Upper lobe of left lung (tissue), 6 donors: ENCODE measurements at regions not wholly inside any gene's neighbourhood (a gene's known extent, or its start where the extent isn't known, plus 50 kb on each side); places are given as distances from the start of the nearest gene placed in this dataset.

ENCODE experiments used
- ATAC-seq, 2 donors: fragments of 200-7000 bp; cut with Tn5 transposase; one replicate each; pipeline ENCODE4 v1.9.1; 2022; ENCODE audit warnings: mild to moderate bottlenecking in 2 of 2, moderate library complexity in 2 of 2; ENCODE audit not compliant: low FRiP score in 2 of 2
- DNase-seq, 2 donors: peaks; one replicate each; pipeline ENCODE4 v3.0.0-alpha.2; 2019 to 2020
- H3K27ac ChIP-seq, 4 donors: fragments of 200-600 bp; sonication (generic); one replicate each; pipeline ENCODE4 v1.5.1; 2016 to 2019
- H3K27me3 ChIP-seq, 4 donors: fragments of 200-600 bp; sonication (generic); one replicate each; pipeline ENCODE4 v1.5.1; 2017 to 2019
- H3K36me3 ChIP-seq, 4 donors: fragments of 200-600 bp; sonication (generic); one replicate each; pipeline ENCODE4 v1.5.1; 2016 to 2019
- H3K4me1 ChIP-seq, 4 donors: fragments of 200-600 bp; sonication (generic); one replicate each; pipeline ENCODE4 v1.5.1; 2018 to 2019
- H3K4me3 ChIP-seq, 4 donors: fragments of 200-600 bp; sonication (generic); one replicate each; pipeline ENCODE4 v1.5.1; 2017 to 2019; ENCODE audit warnings: mild to moderate bottlenecking in 2 of 4, moderate library complexity in 1 of 4
- H3K9me3 ChIP-seq, 4 donors: fragments of 200-600 bp; sonication (generic); one replicate each; pipeline ENCODE4 v1.5.1; 2018 to 2019
- CTCF ChIP-seq, 6 experiments: fragments of 450-650 bp in 4 of 6; fragments of 200-600 bp in 2 of 6; sonication (generic) in 2 of 6; IDR thresholded peaks; one replicate each; pipeline ENCODE4 v1.5.1; 2016 to 2019; ENCODE audit warnings: antibody characterized with exemption in 6 of 6
- EP300 ChIP-seq, 4 donors: sonication (generic); formaldehyde crosslinking; IDR thresholded peaks; one replicate each; pipeline ENCODE4 v1.5.1; 2017; ENCODE audit warnings: antibody characterized with exemption in 4 of 4, control low read depth in 2 of 4
- POLR2A ChIP-seq, 4 donors: fragments of 450-650 bp; IDR thresholded peaks; one replicate each; pipeline ENCODE4 v1.5.1; 2016 to 2017; ENCODE audit warnings: antibody characterized with exemption in 4 of 4, mild to moderate bottlenecking in 2 of 4
- POLR2AphosphoS5 ChIP-seq, 2 donors: sonication (generic); formaldehyde crosslinking; IDR thresholded peaks; one replicate each; pipeline ENCODE4 v1.5.1; 2017; ENCODE audit warnings: antibody characterized with exemption in 2 of 2
- WGBS, 2 donors: methylation state at CpG; one replicate each; pipeline ENCODE4 v1.1.5; 2017 to 2018; 5-methylcytosine and 5-hydroxymethylcytosine counted together
- donor health status: DM: no; HTN: no; CAD: no; lungs with moderate emphysema.
- donor health status: DM: no; HTN: yes; CAD: no; lungs with severe emphysema.

GRCh38 chr4:24456431-24456830 is 127.9 kb downstream of the DHX15 start:
- Histone ChIP-seq H3K4me3 (no peak overlapping the region), H3K27ac (no peak overlapping the region), H3K36me3 (no peaks in the 10 kb centered on the region), H3K27me3 (no peaks in the 10 kb centered on the region), H3K9me3 (no peaks in the 10 kb centered on the region), H3K4me1 (no peaks in the 10 kb centered on the region)
- WGBS, 2 donors, result 80 to 91% methylated on average over 2 of the region's 2 CpGs
- ATAC-seq (no peak), DNase-seq (no peak)
- TF ChIP-seq POLR2AphosphoS5 (IDR thresholded peaks at IDR 0.05) (no peak), EP300 (IDR thresholded peaks at IDR 0.05) (no peak), CTCF (IDR thresholded peaks at IDR 0.05) (no peak), POLR2A (IDR thresholded peaks at IDR 0.05) (no peak)

- no peak for ATAC-seq
- WGBS, 2 donors, result 69 to 75% methylated on average over 2 of the region's 2 CpGs
- DNase-seq, result no peak
- no peak overlapping the region for H3K27ac ChIP-seq
- no peaks in the 10 kb centered on the region for H3K36me3 ChIP-seq
- no peaks in the 10 kb centered on the region for H3K9me3 ChIP-seq
- H3K4me1 ChIP-seq, result no peaks in the 10 kb centered on the region
- H3K4me3 ChIP-seq, result no peak overlapping the region
- no peak for TF ChIP-seq POLR2AphosphoS5 (IDR thresholded peaks at IDR 0.05)
- no peak for TF ChIP-seq POLR2A (IDR thresholded peaks at IDR 0.05)
- TF ChIP-seq EP300 (IDR thresholded peaks at IDR 0.05), result no peak
- no peak for TF ChIP-seq CTCF (IDR thresholded peaks at IDR 0.05)
- H3K27me3 ChIP-seq, result no peaks in the 10 kb centered on the region
These were observed 130.4 kb downstream of the DHX15 start for GRCh38 chr4:24453951-24454350.

DNA sequence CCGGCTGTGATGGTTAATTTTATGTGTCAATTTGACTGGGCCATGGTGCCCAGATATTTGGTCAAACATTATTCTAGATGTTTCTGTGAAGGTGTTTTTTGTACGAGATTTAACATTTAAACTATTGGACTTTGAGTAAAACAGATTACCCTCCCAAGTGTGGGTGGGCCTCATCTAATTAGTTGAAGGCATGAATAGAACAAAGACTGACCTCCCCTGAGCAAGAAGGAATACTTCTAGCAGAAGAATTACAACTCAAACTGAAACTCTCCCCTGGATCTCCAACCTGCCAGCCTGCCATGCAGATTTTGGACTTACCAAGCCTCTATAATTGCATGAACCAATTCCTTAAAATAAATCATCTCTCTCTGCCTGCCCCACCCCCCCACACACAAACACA is 132.5 kb downstream of the DHX15 start:
- Histone ChIP-seq H3K27me3 (no peaks in the 10 kb centered on the region), H3K4me1 (no peaks in the 10 kb centered on the region), H3K4me3 (no peak overlapping the region), H3K9me3 (no peaks in the 10 kb centered on the region), H3K27ac (no peak overlapping the region), H3K36me3 (no peaks in the 10 kb centered on the region)
- DNase-seq, result no peak
- 85% methylated on average over 2 of the region's 2 CpGs for WGBS, 2 donors
- TF ChIP-seq POLR2AphosphoS5 (IDR thresholded peaks at IDR 0.05), result no peak
- TF ChIP-seq POLR2A (IDR thresholded peaks at IDR 0.05), result no peak
- no peak for TF ChIP-seq CTCF (IDR thresholded peaks at IDR 0.05)
- no peak for TF ChIP-seq EP300 (IDR thresholded peaks at IDR 0.05)
- ATAC-seq, result no peak

DNA sequence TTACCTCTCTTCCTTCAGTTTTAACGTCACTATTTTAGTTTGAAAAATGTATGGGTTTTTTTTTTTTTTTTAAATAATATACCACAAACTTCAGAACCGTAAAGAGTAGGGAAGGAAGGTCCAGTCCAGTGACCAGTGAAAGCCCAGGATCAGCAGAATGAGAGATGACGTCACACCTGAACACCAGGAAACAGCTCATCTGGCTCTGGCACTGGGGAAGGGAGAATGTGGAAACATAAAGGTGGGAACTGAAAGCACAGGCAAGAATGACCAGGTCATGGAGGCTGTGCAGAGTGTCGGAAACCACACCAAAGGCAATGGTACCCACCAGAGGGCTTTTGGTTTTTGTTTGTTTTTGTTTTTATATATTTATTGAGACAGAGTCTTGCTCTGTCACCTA is 141.2 kb downstream of the DHX15 start:
- Histone ChIP-seq H3K4me3 (no peak overlapping the region), H3K27me3 (no peaks in the 10 kb centered on the region), H3K9me3 (no peaks in the 10 kb centered on the region), H3K36me3 (no peaks in the 10 kb centered on the region), H3K4me1 (no peaks in the 10 kb centered on the region), H3K27ac (no peak overlapping the region)
- WGBS, 2 donors, result 72 to 75% methylated on average over 4 of the region's 4 CpGs
- TF ChIP-seq POLR2A (IDR thresholded peaks at IDR 0.05) (no peak), EP300 (IDR thresholded peaks at IDR 0.05) (no peak), CTCF (IDR thresholded peaks at IDR 0.05) (no peak), POLR2AphosphoS5 (IDR thresholded peaks at IDR 0.05) (no peak)
- no peak for ATAC-seq
- DNase-seq, result no peak

DNA sequence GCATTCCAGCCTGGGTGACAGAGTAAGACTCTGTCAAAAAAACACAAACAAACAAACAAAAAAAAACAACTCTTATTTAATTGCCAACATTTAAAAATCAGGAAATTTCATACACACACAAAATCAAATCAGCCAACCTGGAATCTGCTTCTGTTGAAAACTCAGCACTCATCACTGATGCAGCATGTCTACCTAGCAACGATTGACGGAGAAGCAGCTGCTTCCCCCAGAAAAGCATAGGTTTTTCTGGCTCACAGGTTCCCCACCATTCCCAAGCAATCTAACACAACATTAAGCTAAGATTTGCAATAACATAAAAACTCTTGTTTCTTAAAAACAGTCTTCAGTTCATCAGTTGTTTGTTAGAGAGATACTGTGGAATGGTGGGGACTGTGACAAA is 143.6 kb downstream of the DHX15 start:
- H3K27me3 ChIP-seq, result no peaks in the 10 kb centered on the region
- WGBS, 2 donors, result 88 to 93% methylated on average over 2 of the region's 2 CpGs

More for the DNA sequence above, 143.6 kb downstream of the DHX15 start:
- TF ChIP-seq POLR2AphosphoS5 (IDR thresholded peaks at IDR 0.05), result no peak
- TF ChIP-seq EP300 (IDR thresholded peaks at IDR 0.05), result no peak
- TF ChIP-seq POLR2A (IDR thresholded peaks at IDR 0.05), result no peak
- no peak for TF ChIP-seq CTCF (IDR thresholded peaks at IDR 0.05)
- Histone ChIP-seq H3K36me3 (no peaks in the 10 kb centered on the region), H3K27ac (no peak overlapping the region), H3K4me1 (no peaks in the 10 kb centered on the region), H3K9me3 (no peaks in the 10 kb centered on the region), H3K4me3 (no peak overlapping the region)
- no peak for ATAC-seq
- no peak for DNase-seq
